MCF 10A (cell line): ENCODE measurements at regions not wholly inside any gene's neighbourhood (a gene's known extent, or its start where the extent isn't known, plus 50 kb on each side); places are given as distances from the start of the nearest gene placed in this dataset.

Experiments used
- BruUV-seq: library from RNA; stranded (reverse); fragments of 400-500 nt; replicated peaks from 2 replicates; lab custom pipeline; 2021; lab: Mats Ljungman, UMichigan
- CTCF ChIA-PET: fragments of 300-600 bp; sonication (Branson Sonifier 250); formaldehyde crosslinking; extraction: SDS; loops from one replicate; lab custom pipeline; 2021; ENCODE audit warnings: antibody characterized with exemption, inconsistent platforms; lab: Yijun Ruan, JAX
- POLR2A ChIA-PET: fragments of 300-600, 350-650 bp; sonication (Branson Sonifier 250); formaldehyde crosslinking; extraction: SDS; loops from one replicate; lab custom pipeline; 2020; ENCODE audit warnings: antibody characterized with exemption, inconsistent platforms; lab: Yijun Ruan, JAX
- DNase-seq: peaks from one replicate; pipeline ENCODE4 v3.0.0-alpha.2; 2018; ENCODE audit not compliant: unreplicated experiment
- H3K27ac Mint-ChIP-seq: one replicate; pipeline ENCODE4 v1.8.0; 2022; ENCODE audit warnings: mild to moderate bottlenecking, low read depth, mixed read lengths; ENCODE audit not compliant: unreplicated experiment
- H3K27me3 Mint-ChIP-seq: one replicate; pipeline ENCODE4 v1.8.0; 2022; ENCODE audit warnings: mixed read lengths; ENCODE audit not compliant: insufficient read depth, unreplicated experiment
- H3K36me3 Mint-ChIP-seq: one replicate; pipeline ENCODE4 v1.8.0; 2022; ENCODE audit warnings: mild to moderate bottlenecking, moderate library complexity, mixed read lengths; ENCODE audit not compliant: insufficient read depth, unreplicated experiment
- H3K4me1 Mint-ChIP-seq: one replicate; pipeline ENCODE4 v1.8.0; 2022; ENCODE audit warnings: mixed read lengths; ENCODE audit not compliant: insufficient read depth, unreplicated experiment
- H3K4me3 Mint-ChIP-seq: one replicate; pipeline ENCODE4 v1.8.0; 2022; ENCODE audit warnings: mild to moderate bottlenecking, moderate library complexity, mixed read lengths; ENCODE audit not compliant: unreplicated experiment
- H3K9me3 Mint-ChIP-seq: one replicate; pipeline ENCODE4 v1.8.0; 2022; ENCODE audit warnings: mixed read lengths; ENCODE audit not compliant: unreplicated experiment
- intact Hi-C: fragments of 100-400 bp; cut with micrococcal nuclease; formaldehyde crosslinking; loops from 2 replicates; pipeline ENCODE4 v1.14.1; 2022
- TF ChIP-seq, protein P1 (sequence below): fragments of 200-600 bp; IDR thresholded peaks from one replicate; pipeline ENCODE4 v1.8.0; 2022; ENCODE audit warnings: antibody characterized with exemption, mild to moderate bottlenecking; ENCODE audit not compliant: unreplicated experiment

- no TSS peak for BruUV-seq
- no peaks in the 10 kb centered on the region for H3K36me3 Mint-ChIP-seq
- H3K4me1 Mint-ChIP-seq: no peaks in the 10 kb centered on the region
- ChIA-PET POLR2A (no interaction called here), CTCF (no interaction called here)
- DNase-seq: no peak
- intact Hi-C loops: no loop called here
- peaks cover 51% of the 10 kb centered on the region for H3K27me3 Mint-ChIP-seq
- H3K27ac Mint-ChIP-seq: no peak overlapping the region
- H3K4me3 Mint-ChIP-seq: no peak overlapping the region
- H3K9me3 Mint-ChIP-seq: no peaks in the 10 kb centered on the region
- TF ChIP-seq, protein P1, sequence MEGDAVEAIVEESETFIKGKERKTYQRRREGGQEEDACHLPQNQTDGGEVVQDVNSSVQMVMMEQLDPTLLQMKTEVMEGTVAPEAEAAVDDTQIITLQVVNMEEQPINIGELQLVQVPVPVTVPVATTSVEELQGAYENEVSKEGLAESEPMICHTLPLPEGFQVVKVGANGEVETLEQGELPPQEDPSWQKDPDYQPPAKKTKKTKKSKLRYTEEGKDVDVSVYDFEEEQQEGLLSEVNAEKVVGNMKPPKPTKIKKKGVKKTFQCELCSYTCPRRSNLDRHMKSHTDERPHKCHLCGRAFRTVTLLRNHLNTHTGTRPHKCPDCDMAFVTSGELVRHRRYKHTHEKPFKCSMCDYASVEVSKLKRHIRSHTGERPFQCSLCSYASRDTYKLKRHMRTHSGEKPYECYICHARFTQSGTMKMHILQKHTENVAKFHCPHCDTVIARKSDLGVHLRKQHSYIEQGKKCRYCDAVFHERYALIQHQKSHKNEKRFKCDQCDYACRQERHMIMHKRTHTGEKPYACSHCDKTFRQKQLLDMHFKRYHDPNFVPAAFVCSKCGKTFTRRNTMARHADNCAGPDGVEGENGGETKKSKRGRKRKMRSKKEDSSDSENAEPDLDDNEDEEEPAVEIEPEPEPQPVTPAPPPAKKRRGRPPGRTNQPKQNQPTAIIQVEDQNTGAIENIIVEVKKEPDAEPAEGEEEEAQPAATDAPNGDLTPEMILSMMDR: no peak
Measured at GRCh38 chr18:60010984-60011383, 111.2 kb downstream of the PMAIP1 start.

- Mint-ChIP-seq H3K9me3 (no peaks in the 10 kb centered on the region), H3K27ac (no peak overlapping the region), H3K27me3 (peaks cover 55% of the 10 kb centered on the region), H3K36me3 (no peaks in the 10 kb centered on the region), H3K4me1 (no peaks in the 10 kb centered on the region), H3K4me3 (no peak overlapping the region)
- ChIA-PET POLR2A (no interaction called here), CTCF (interaction anchor here (1.4 kb wide), 1 partner anchor 14 kb away, joined by 9 read pairs; no protein-coding TSS in a partner anchor)
- no TSS peak for BruUV-seq
- TF ChIP-seq, protein P1: no peak
- intact Hi-C loops: no loop called here
- DNase-seq: no peak
Measured at GRCh38 chr18:60010513-60010912, 110.7 kb downstream of the PMAIP1 start.

GRCh38 chr18:60007661-60008060, 107.9 kb downstream of the PMAIP1 start:
- TF ChIP-seq, protein P1: no peak

GRCh38 chr18:60003610-60004185, 103.9 kb downstream of the PMAIP1 start:
- H3K27ac Mint-ChIP-seq: no peak overlapping the region
- intact Hi-C loops: no loop called here
- TF ChIP-seq, protein P1: no peak
- no peaks in the 10 kb centered on the region for H3K4me1 Mint-ChIP-seq
- no peak overlapping the region for H3K4me3 Mint-ChIP-seq
- ChIA-PET POLR2A (no interaction called here), CTCF (interaction anchor here (0.5 to 1.5 kb wide), 4 partner anchors 16 to 140 kb away, joined by 3 to 7 read pairs (median 4); no protein-coding TSS in a partner anchor)
- H3K36me3 Mint-ChIP-seq: no peaks in the 10 kb centered on the region
- BruUV-seq: no TSS peak
- no peak for DNase-seq
- no peaks in the 10 kb centered on the region for H3K9me3 Mint-ChIP-seq
- H3K27me3 Mint-ChIP-seq: peaks cover 94% of the 10 kb centered on the region

More at GRCh38 chr18:60007661-60008060, 107.9 kb downstream of the PMAIP1 start:
- no peak overlapping the region for H3K27ac Mint-ChIP-seq
- no TSS peak for BruUV-seq
- peaks cover 68% of the 10 kb centered on the region for H3K27me3 Mint-ChIP-seq
- intact Hi-C loops: no loop called here
- DNase-seq: no peak
- no peaks in the 10 kb centered on the region for H3K4me1 Mint-ChIP-seq
- ChIA-PET CTCF (no interaction called here), POLR2A (no interaction called here)
- no peaks in the 10 kb centered on the region for H3K9me3 Mint-ChIP-seq
- H3K4me3 Mint-ChIP-seq: no peak overlapping the region
- no peaks in the 10 kb centered on the region for H3K36me3 Mint-ChIP-seq
